DOHH2 (cell line): ENCODE measurements at regions not wholly inside any gene's neighbourhood (a gene's known extent, or its start where the extent isn't known, plus 50 kb on each side); places are given as distances from the start of the nearest gene placed in this dataset.

Experiments
- H3F3A ChIP-seq: fragments of 200-600 bp; sonication (generic), shearing (Covaris generic); 2 replicates; pipeline ENCODE4 v1.6.0; 2016; ENCODE audit warnings: antibody characterized with exemption, mild to moderate bottlenecking; ENCODE audit not compliant: control insufficient read depth, insufficient read depth
- H3K27ac ChIP-seq: fragments of 200-600 bp; sonication (generic); 2 replicates; pipeline ENCODE4 v1.5.1; 2014; ENCODE audit warnings: low read depth, mild to moderate bottlenecking, low read length, moderate library complexity
- H3K27me3 ChIP-seq: fragments of 200-600 bp; sonication (generic); 2 replicates; pipeline ENCODE4 v1.6.1; 2014; ENCODE audit warnings: mild to moderate bottlenecking, low read length, mixed read lengths; ENCODE audit not compliant: control insufficient read depth
- H3K36me3 ChIP-seq: fragments of 200-600 bp; sonication (generic); 2 replicates; pipeline ENCODE4 v1.6.1; 2014; ENCODE audit warnings: mild to moderate bottlenecking, low read length, moderate library complexity, mixed read lengths; ENCODE audit not compliant: control insufficient read depth
- H3K4me1 ChIP-seq: fragments of 200-600 bp; sonication (generic); 2 replicates; pipeline ENCODE4 v1.6.1; 2014; ENCODE audit warnings: mild to moderate bottlenecking, low read length, mixed read lengths; ENCODE audit not compliant: control insufficient read depth
- H3K4me2 ChIP-seq: fragments of 200-600 bp; sonication (generic); 2 replicates; pipeline ENCODE4 v1.6.0; 2014; ENCODE audit warnings: mild to moderate bottlenecking, low read length, moderate library complexity
- H3K4me3 ChIP-seq: fragments of 200-600 bp; sonication (generic); 2 replicates; pipeline ENCODE4 v1.5.1; 2014; ENCODE audit warnings: mild to moderate bottlenecking, low read length, mixed read lengths
- H3K79me2 ChIP-seq: fragments of 200-600 bp; sonication (generic); 2 replicates; pipeline ENCODE4 v1.6.1; 2014; ENCODE audit warnings: mild to moderate bottlenecking, low read length, mixed read lengths; ENCODE audit not compliant: control insufficient read depth
- H3K9me2 ChIP-seq: fragments of 200-600 bp; sonication (generic); replicated peaks from 2 replicates; pipeline ENCODE4 v1.6.1; 2014; ENCODE audit warnings: mild to moderate bottlenecking, low read length, mixed read lengths; ENCODE audit not compliant: control insufficient read depth
- H3K9me3 ChIP-seq: fragments of 200-600 bp; sonication (generic); 2 replicates; pipeline ENCODE4 v1.6.1; 2014; ENCODE audit warnings: antibody characterized with exemption, low read length, mixed read lengths; ENCODE audit not compliant: control insufficient read depth, insufficient read depth
- H4K20me1 ChIP-seq: fragments of 200-600 bp; sonication (generic); 2 replicates; pipeline ENCODE4 v1.6.0; 2014; ENCODE audit warnings: low read depth, mild to moderate bottlenecking, antibody characterized with exemption, low read length, moderate library complexity; ENCODE audit not compliant: control insufficient read depth, insufficient read depth
- CTCF ChIP-seq: fragments of 200-600 bp; sonication (generic); IDR thresholded peaks from one replicate; pipeline ENCODE4 v1.5.1; 2014; ENCODE audit warnings: antibody characterized with exemption, mild to moderate bottlenecking, low read depth, low read length; ENCODE audit not compliant: poor library complexity, severe bottlenecking
- EZH2phosphoT487 ChIP-seq: fragments of 200-600 bp; sonication (generic); IDR thresholded peaks from 2 replicates; pipeline ENCODE4 v1.6.1; 2017; ENCODE audit warnings: borderline replicate concordance, mild to moderate bottlenecking, antibody characterized with exemption, low read length, moderate library complexity, mixed read lengths

GRCh38 chr10:36163827-36164226, 521.7 kb upstream of the FZD8 start:
- Histone ChIP-seq H4K20me1 (no peaks in the 10 kb centered on the region), H3K27ac (no peak overlapping the region), H3K9me2 (no peaks in the 10 kb centered on the region), H3K4me3 (no peak overlapping the region), H3K9me3 (no peaks in the 10 kb centered on the region), H3K4me2 (no peak overlapping the region), H3F3A (no peaks in the 10 kb centered on the region), H3K27me3 (no peaks in the 10 kb centered on the region), H3K79me2 (no peaks in the 10 kb centered on the region), H3K4me1 (no peaks in the 10 kb centered on the region), H3K36me3 (no peaks in the 10 kb centered on the region)
- no peak for TF ChIP-seq EZH2phosphoT487
- no peak for TF ChIP-seq CTCF

GRCh38 chr10:36157486-36157885, 515.4 kb upstream of the FZD8 start:
- Histone ChIP-seq H3K36me3 (no peaks in the 10 kb centered on the region), H3K27me3 (no peaks in the 10 kb centered on the region), H3F3A (no peaks in the 10 kb centered on the region), H3K4me2 (no peak overlapping the region), H3K79me2 (no peaks in the 10 kb centered on the region), H3K27ac (no peak overlapping the region), H3K9me3 (no peaks in the 10 kb centered on the region), H3K9me2 (no peaks in the 10 kb centered on the region), H3K4me1 (no peaks in the 10 kb centered on the region), H4K20me1 (no peaks in the 10 kb centered on the region), H3K4me3 (no peak overlapping the region)
- TF ChIP-seq CTCF (no peak), EZH2phosphoT487 (no peak)

- no peaks in the 10 kb centered on the region for H3K27me3 ChIP-seq
- TF ChIP-seq EZH2phosphoT487 (no peak), CTCF (no peak)
- H3K9me2 ChIP-seq = no peaks in the 10 kb centered on the region
- H4K20me1 ChIP-seq = no peaks in the 10 kb centered on the region
- no peak overlapping the region for H3K27ac ChIP-seq
- no peaks in the 10 kb centered on the region for H3K9me3 ChIP-seq
- H3K36me3 ChIP-seq = no peaks in the 10 kb centered on the region
- H3K4me2 ChIP-seq = no peak overlapping the region
- H3F3A ChIP-seq = no peaks in the 10 kb centered on the region
- H3K4me1 ChIP-seq = no peaks in the 10 kb centered on the region
- no peak overlapping the region for H3K4me3 ChIP-seq
- no peaks in the 10 kb centered on the region for H3K79me2 ChIP-seq
Measured at GRCh38 chr10:36148207-36148606, 506.1 kb upstream of the FZD8 start.

GRCh38 chr10:36147529-36147928, 505.4 kb upstream of the FZD8 start:
- H3K9me2 ChIP-seq = no peaks in the 10 kb centered on the region
- no peaks in the 10 kb centered on the region for H3K9me3 ChIP-seq
- no peaks in the 10 kb centered on the region for H4K20me1 ChIP-seq
- no peaks in the 10 kb centered on the region for H3K4me1 ChIP-seq
- H3K27ac ChIP-seq = no peak overlapping the region
- H3K4me3 ChIP-seq = no peak overlapping the region
- H3K4me2 ChIP-seq = no peak overlapping the region
- no peaks in the 10 kb centered on the region for H3K27me3 ChIP-seq
- H3K36me3 ChIP-seq = no peaks in the 10 kb centered on the region
- no peak for TF ChIP-seq EZH2phosphoT487
- TF ChIP-seq CTCF = no peak
- no peaks in the 10 kb centered on the region for H3K79me2 ChIP-seq
- no peaks in the 10 kb centered on the region for H3F3A ChIP-seq
